Activated effector memory CD4-positive, alpha-beta T cell treated with anti-CD3 and anti-CD28 coated beads, Interleukin-2, amount 50 U/mL, for 16 hours (primary cell): ENCODE measurements at regions not wholly inside any gene's neighbourhood (a gene's known extent, or its start where the extent isn't known, plus 50 kb on each side); places are given as distances from the start of the nearest gene placed in this dataset.

Source experiments
- DNase-seq: peaks from one replicate; pipeline ENCODE4 v3.0.0-alpha.2; 2020

GRCh38 chr2:47315475-47315874 is 53.6 kb upstream of the EPCAM start:
- no peak for DNase-seq

- DNase-seq = no peak
These were observed 55.4 kb upstream of the EPCAM start for GRCh38 chr2:47313728-47314127.

GRCh38 chr2:47313141-47313691 is 55.9 kb upstream of the EPCAM start:
- no peak for DNase-seq

GRCh38 chr2:47312491-47312850 is 56.6 kb upstream of the EPCAM start:
- no peak for DNase-seq

- DNase-seq = no peak
These were observed 57.2 kb upstream of the EPCAM start for GRCh38 chr2:47311764-47312490.

GRCh38 chr2:47310801-47311560 is 58.1 kb upstream of the EPCAM start:
- no peak for DNase-seq

- DNase-seq = no peak
These were observed 58.9 kb upstream of the EPCAM start for GRCh38 chr2:47309952-47310800.

- no peak for DNase-seq
These were observed 59.6 kb upstream of the EPCAM start for GRCh38 chr2:47309472-47309951.

GRCh38 chr2:47307066-47307465 is 62.0 kb upstream of the EPCAM start:
- no peak for DNase-seq

- no peak for DNase-seq
These were observed 64.5 kb upstream of the EPCAM start for GRCh38 chr2:47304654-47305053.

- no peak for DNase-seq
These were observed 65.6 kb upstream of the EPCAM start for GRCh38 chr2:47303341-47304148.

GRCh38 chr2:47302308-47302707 is 66.8 kb upstream of the EPCAM start:
- no peak for DNase-seq

- DNase-seq = no peak
These were observed 67.4 kb upstream of the EPCAM start for GRCh38 chr2:47301731-47302130.

GRCh38 chr2:47301277-47301618 is 67.9 kb upstream of the EPCAM start:
- DNase-seq = no peak

GRCh38 chr2:47300609-47301276 is 68.4 kb upstream of the EPCAM start:
- DNase-seq = no peak

- no peak for DNase-seq
These were observed 69.0 kb upstream of the EPCAM start for GRCh38 chr2:47300081-47300480.

- DNase-seq = no peak
These were observed 69.6 kb upstream of the EPCAM start for GRCh38 chr2:47299555-47299954.

GRCh38 chr2:47298771-47299170 is 70.3 kb upstream of the EPCAM start:
- no peak for DNase-seq

- DNase-seq = no peak
These were observed 71.2 kb upstream of the EPCAM start for GRCh38 chr2:47297767-47298425.

GRCh38 chr2:47295981-47296635 is 73.0 kb upstream of the EPCAM start:
- no peak for DNase-seq
